Neural cell (in vitro differentiated cells): ENCODE measurements at regions not wholly inside any gene's neighbourhood (a gene's known extent, or its start where the extent isn't known, plus 50 kb on each side); places are given as distances from the start of the nearest gene placed in this dataset.

Experiments
- CTCF ChIP-seq: fragments of 450-650 bp; IDR thresholded peaks from 2 replicates; pipeline ENCODE4 v1.5.1; 2014; ENCODE audit warnings: antibody characterized with exemption, mild to moderate bottlenecking, moderate library complexity; ENCODE audit not compliant: poor library complexity, severe bottlenecking
- EP300 ChIP-seq: fragments of 450-650 bp; conservative IDR thresholded peaks from 2 replicates; pipeline ENCODE4 v1.6.1; 2014; ENCODE audit warnings: antibody characterized with exemption, mild to moderate bottlenecking, moderate library complexity; ENCODE audit not compliant: poor library complexity, severe bottlenecking
- EZH2 ChIP-seq: fragments of 200-600, 300-800 bp; shearing (Covaris generic), sonication (generic); IDR thresholded peaks from 2 replicates; pipeline ENCODE4 v1.6.1; 2014; ENCODE audit warnings: antibody characterized with exemption, low read length, borderline replicate concordance, mild to moderate bottlenecking; ENCODE audit not compliant: insufficient read depth, poor library complexity, severe bottlenecking
- TAF1 ChIP-seq: IDR thresholded peaks from 2 replicates; pipeline ENCODE4 v1.6.1; 2012; ENCODE audit warnings: low read depth

GRCh38 chr4:135533053-135533452, 1331.5 kb upstream of the PABPC4L start:
- TF ChIP-seq CTCF (no peak), EZH2 (no peak), EP300 (no peak), TAF1 (no peak)
